GM18907 (cell line): ENCODE measurements at regions not wholly inside any gene's neighbourhood (a gene's known extent, or its start where the extent isn't known, plus 50 kb on each side); places are given as distances from the start of the nearest gene placed in this dataset.

Experiments used
- ATAC-seq: cut with Tn5 transposase; IDR thresholded peaks from one replicate; pipeline ENCODE4 v1.9.1; 2021; ENCODE audit warnings: mild to moderate bottlenecking, moderate library complexity; ENCODE audit not compliant: unreplicated experiment

DNA sequence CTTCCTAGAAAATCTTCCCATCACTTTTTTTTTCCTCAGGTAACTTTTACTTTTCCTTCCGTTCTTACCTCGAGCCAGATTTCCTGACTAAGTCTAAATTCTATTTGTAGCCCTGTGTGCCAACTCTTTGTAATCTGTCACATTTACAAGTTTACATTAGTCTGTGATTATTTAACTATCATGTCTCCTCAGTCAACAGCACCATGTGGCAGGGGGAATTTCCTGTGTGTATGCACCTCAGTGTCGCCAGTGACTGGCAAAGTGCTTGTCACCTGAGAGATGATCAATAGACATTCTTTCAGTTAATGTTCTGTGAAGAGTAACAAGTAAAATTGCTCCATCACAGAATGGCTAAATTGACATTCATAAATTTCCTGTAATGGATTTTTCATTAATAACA is 468.5 kb downstream of the PDGFC start:
- ATAC-seq: no peak

DNA sequence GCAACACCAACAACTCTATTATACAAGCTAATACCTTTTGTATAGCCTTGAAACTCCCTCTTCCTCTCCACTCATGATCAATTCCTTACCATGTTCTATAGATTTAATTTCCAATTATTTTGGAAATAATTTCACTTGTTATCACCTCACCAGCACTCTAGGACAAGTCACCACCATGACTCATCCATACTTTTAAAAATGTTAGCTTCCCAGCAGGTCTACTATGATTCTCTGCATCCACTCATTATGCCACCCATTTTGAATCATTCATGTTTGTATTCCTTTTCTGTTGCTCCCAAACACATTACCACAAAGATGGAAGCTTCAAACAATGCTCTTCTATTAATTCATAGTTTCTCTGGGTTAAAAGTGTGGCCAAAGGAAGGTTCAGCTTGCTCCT is 469.6 kb downstream of the PDGFC start:
- ATAC-seq: no peak

DNA sequence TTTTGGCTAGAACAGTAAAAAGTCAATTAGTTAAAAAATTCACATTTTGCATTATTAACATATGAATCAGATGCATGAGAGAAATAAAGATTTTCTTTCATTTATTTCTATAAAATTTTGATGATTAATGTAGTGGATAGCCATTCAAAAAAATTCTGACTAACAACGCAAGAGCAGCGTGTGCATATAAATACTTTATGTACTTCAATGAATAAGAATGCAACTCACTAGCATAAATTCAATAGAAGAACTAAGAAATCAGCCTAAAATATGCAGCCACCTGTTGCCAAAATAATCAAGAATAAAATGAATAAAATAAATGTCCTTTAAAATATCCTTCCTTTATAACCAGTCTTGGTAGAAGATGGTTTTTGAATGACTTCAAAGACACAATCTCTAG is 471.9 kb downstream of the PDGFC start:
- ATAC-seq: no peak

- ATAC-seq: no peak
Observed at GRCh38 chr4:156497486-156497885, 474.1 kb downstream of the PDGFC start.

- no peak for ATAC-seq
Observed at GRCh38 chr4:156496797-156497196, 474.8 kb downstream of the PDGFC start.

- ATAC-seq: no peak
Observed at GRCh38 chr4:156495836-156496235, 475.8 kb downstream of the PDGFC start.

- ATAC-seq: no peak
Observed at GRCh38 chr4:156495091-156495490, 476.5 kb downstream of the PDGFC start.

- no peak for ATAC-seq
Observed at GRCh38 chr4:156493858-156494257, 477.7 kb downstream of the PDGFC start.

GRCh38 chr4:156487107-156487506 is 484.5 kb downstream of the PDGFC start:
- ATAC-seq: no peak

- ATAC-seq: no peak
Observed at GRCh38 chr4:156481845-156482244, 489.8 kb downstream of the PDGFC start.

DNA sequence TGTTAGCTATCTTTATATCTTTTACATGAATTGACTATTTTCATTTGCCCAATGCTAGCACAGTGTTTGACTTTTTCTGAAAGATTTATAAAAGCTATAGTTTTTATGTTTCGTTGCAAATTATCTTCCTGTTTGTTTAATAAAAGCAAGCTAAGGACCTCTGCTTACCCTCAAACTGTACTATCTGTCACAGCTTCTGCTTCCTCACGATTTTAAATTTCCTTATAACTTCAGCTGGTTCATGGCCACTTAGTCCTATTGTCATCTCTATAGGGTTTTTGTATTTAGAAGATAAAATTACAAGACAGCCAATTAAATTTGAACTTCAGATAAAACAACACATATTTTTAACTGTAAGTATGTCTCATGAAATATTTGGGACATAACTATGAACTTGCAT is 494.0 kb downstream of the PDGFC start:
- no peak for ATAC-seq

GRCh38 chr4:156476359-156476758 is 495.2 kb downstream of the PDGFC start:
- no peak for ATAC-seq

GRCh38 chr4:156475322-156475721 is 496.3 kb downstream of the PDGFC start:
- ATAC-seq: no peak

- ATAC-seq: no peak
Observed at GRCh38 chr4:156473151-156473550, 498.4 kb downstream of the PDGFC start.

DNA sequence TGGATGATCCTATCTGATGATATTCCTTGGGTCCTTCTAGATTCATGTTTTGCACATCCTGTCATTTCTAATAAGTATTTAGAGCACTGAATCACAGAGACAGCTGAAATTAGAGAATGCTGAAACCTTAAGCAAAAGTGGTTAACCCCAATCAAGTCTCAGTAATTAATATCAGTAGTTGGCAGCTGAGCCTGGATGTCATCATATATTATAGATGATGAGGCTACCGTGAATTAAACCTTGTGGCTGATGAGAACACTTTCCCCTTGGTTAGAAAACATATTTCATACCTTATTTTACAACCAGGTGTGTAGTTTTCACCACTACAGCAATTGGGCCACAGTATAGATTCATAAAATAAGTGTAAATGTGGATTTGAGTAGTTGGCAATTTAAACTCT is 499.0 kb downstream of the PDGFC start:
- no peak for ATAC-seq

GRCh38 chr4:156459584-156459983 is 505.9 kb upstream of the CTSO start:
- ATAC-seq: no peak

GRCh38 chr4:156456830-156457229 is 503.2 kb upstream of the CTSO start:
- no peak for ATAC-seq

GRCh38 chr4:156443488-156443887 is 489.8 kb upstream of the CTSO start:
- no peak for ATAC-seq

- no peak for ATAC-seq
Observed at GRCh38 chr4:156442912-156443311, 489.2 kb upstream of the CTSO start.

- no peak for ATAC-seq
Observed at GRCh38 chr4:156439576-156440200, 486.0 kb upstream of the CTSO start.

- ATAC-seq: no peak
Observed at GRCh38 chr4:156437666-156438065, 484.0 kb upstream of the CTSO start.

- no peak for ATAC-seq
Observed at GRCh38 chr4:156422576-156422975, 468.9 kb upstream of the CTSO start.

DNA sequence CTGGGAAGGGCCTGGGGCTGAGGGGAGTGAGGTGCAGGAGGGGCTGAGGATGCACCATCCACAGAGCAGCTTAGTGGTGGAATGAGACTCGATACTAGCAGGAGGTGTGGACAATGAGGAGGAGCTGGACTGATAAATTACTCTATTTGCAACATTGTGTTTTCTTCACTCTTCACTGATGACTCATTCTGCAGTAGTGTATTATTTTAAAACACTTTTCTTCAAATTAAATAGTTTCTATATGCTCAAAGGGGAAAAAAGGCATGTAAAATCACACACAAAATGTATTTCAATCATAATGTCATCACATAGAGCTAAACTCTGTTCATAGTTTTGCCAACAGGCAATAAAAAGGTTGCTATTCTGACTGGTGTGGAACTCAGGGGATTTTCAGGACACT is 467.0 kb upstream of the CTSO start:
- ATAC-seq: no peak
